Right forelimb (tissue), 1 donor: ENCODE measurements at regions not wholly inside any gene's neighbourhood (a gene's known extent, or its start where the extent isn't known, plus 50 kb on each side); places are given as distances from the start of the nearest gene placed in this dataset.

Experiments
- DNase-seq: peaks from one replicate; pipeline ENCODE4 v3.0.0-alpha.2; 2018

GRCh38 chr1:82848043-82848442 lies 1047.3 kb downstream of the ADGRL2 start:
- DNase-seq, result no peak

GRCh38 chr1:82845866-82846265 lies 1045.1 kb downstream of the ADGRL2 start:
- no peak for DNase-seq

- DNase-seq, result no peak
Observed at GRCh38 chr1:82844911-82845827, 1044.4 kb downstream of the ADGRL2 start.

- no peak for DNase-seq
Observed at GRCh38 chr1:82844447-82844846, 1043.7 kb downstream of the ADGRL2 start.

GRCh38 chr1:82843876-82844275 lies 1043.1 kb downstream of the ADGRL2 start:
- no peak for DNase-seq

GRCh38 chr1:82840192-82840591 lies 1039.5 kb downstream of the ADGRL2 start:
- DNase-seq, result no peak

- DNase-seq, result no peak
Observed at GRCh38 chr1:82837766-82838465, 1037.2 kb downstream of the ADGRL2 start.

GRCh38 chr1:82836973-82837680 lies 1036.4 kb downstream of the ADGRL2 start:
- DNase-seq, result no peak

GRCh38 chr1:82836213-82836972 lies 1035.7 kb downstream of the ADGRL2 start:
- no peak for DNase-seq

- DNase-seq, result no peak
Observed at GRCh38 chr1:82830690-82831380, 1030.1 kb downstream of the ADGRL2 start.

GRCh38 chr1:82829527-82829926 lies 1028.8 kb downstream of the ADGRL2 start:
- no peak for DNase-seq

GRCh38 chr1:82823876-82824275 lies 1023.1 kb downstream of the ADGRL2 start:
- DNase-seq, result no peak

- DNase-seq, result no peak
Observed at GRCh38 chr1:82820816-82821215, 1020.1 kb downstream of the ADGRL2 start.

GRCh38 chr1:82819234-82819633 lies 1018.5 kb downstream of the ADGRL2 start:
- DNase-seq, result no peak

- DNase-seq, result no peak
Observed at GRCh38 chr1:82818586-82818985, 1017.9 kb downstream of the ADGRL2 start.

- no peak for DNase-seq
Observed at GRCh38 chr1:82813386-82813785, 1012.7 kb downstream of the ADGRL2 start.

GRCh38 chr1:82810601-82811000 lies 1009.9 kb downstream of the ADGRL2 start:
- DNase-seq, result no peak

- no peak for DNase-seq
Observed at GRCh38 chr1:82807563-82807962, 1006.8 kb downstream of the ADGRL2 start.

GRCh38 chr1:82806133-82806532 lies 1005.4 kb downstream of the ADGRL2 start:
- no peak for DNase-seq

GRCh38 chr1:82801176-82801575 lies 1000.4 kb downstream of the ADGRL2 start:
- no peak for DNase-seq

GRCh38 chr1:82800721-82801120 lies 1000.0 kb downstream of the ADGRL2 start:
- no peak for DNase-seq

GRCh38 chr1:82799261-82799660 lies 998.5 kb downstream of the ADGRL2 start:
- DNase-seq, result no peak
